Large intestine (tissue), 3 donors: ENCODE measurements at regions not wholly inside any gene's neighbourhood (a gene's known extent, or its start where the extent isn't known, plus 50 kb on each side); places are given as distances from the start of the nearest gene placed in this dataset.

Experiments
- DNase-seq, 2 donors: peaks; one replicate each; pipeline versions ENCODE4 v3.0.0 to v3.0.0-alpha.2; 2013
- H3K27ac ChIP-seq: one replicate; pipeline ENCODE4 v1.5.1; 2013; ENCODE audit warnings: low read length
- H3K27me3 ChIP-seq: 2 replicates; pipeline ENCODE4 v1.6.1; 2013; ENCODE audit warnings: low read length; ENCODE audit not compliant: control insufficient read depth, insufficient read depth
- H3K36me3 ChIP-seq: 2 replicates; pipeline ENCODE4 v1.6.1; 2013; ENCODE audit warnings: low read length; ENCODE audit not compliant: control insufficient read depth, insufficient read depth
- H3K4me1 ChIP-seq: one replicate; pipeline ENCODE4 v1.6.1; 2013; ENCODE audit warnings: low read length; ENCODE audit not compliant: control insufficient read depth, insufficient read depth
- H3K4me3 ChIP-seq: one replicate; pipeline ENCODE4 v1.5.1; 2013; ENCODE audit warnings: low read length
- H3K9me3 ChIP-seq: one replicate; pipeline ENCODE4 v1.6.1; 2013; ENCODE audit warnings: mild to moderate bottlenecking, low read depth, low read length, moderate library complexity; ENCODE audit not compliant: control insufficient read depth
- WGBS: methylation state at CpG from one replicate; pipeline ENCODE4 v1.1.5; 2013; ENCODE audit warnings: low lambda C conversion rate; ENCODE audit not compliant: insufficient coverage; 5-methylcytosine and 5-hydroxymethylcytosine counted together

GRCh38 chr1:94339206-94339927 is 78.8 kb upstream of the ABCD3 start:
- WGBS, result 88% methylated on average over 3 of the region's 8 CpGs

GRCh38 chr1:94336991-94337390 is 81.2 kb upstream of the ABCD3 start:
- Histone ChIP-seq H3K4me3 (no peak overlapping the region), H3K27ac (no peak overlapping the region), H3K27me3 (no peaks in the 10 kb centered on the region), H3K36me3 (no peaks in the 10 kb centered on the region), H3K4me1 (no peaks in the 10 kb centered on the region), H3K9me3 (no peaks in the 10 kb centered on the region)
- WGBS, result 100% methylated on average over 2 of the region's 4 CpGs
- no peak for DNase-seq

More at GRCh38 chr1:94339206-94339927, 78.8 kb upstream of the ABCD3 start:
- Histone ChIP-seq H3K4me1 (peaks cover 3% of the 10 kb centered on the region), H3K4me3 (no peak overlapping the region), H3K36me3 (no peaks in the 10 kb centered on the region), H3K9me3 (no peaks in the 10 kb centered on the region), H3K27ac (no peak overlapping the region), H3K27me3 (no peaks in the 10 kb centered on the region)
- no peak for DNase-seq

- peak; percentile 71 to 72 for DNase-seq
- Histone ChIP-seq H3K36me3 (no peaks in the 10 kb centered on the region), H3K4me3 (no peak overlapping the region), H3K4me1 (no peaks in the 10 kb centered on the region), H3K9me3 (no peaks in the 10 kb centered on the region), H3K27ac (no peak overlapping the region), H3K27me3 (no peaks in the 10 kb centered on the region)
- WGBS, result no CpG with 5 or more reads among the region's 6 CpGs
Observed at GRCh38 chr1:94335950-94336349, 82.2 kb upstream of the ABCD3 start.

GRCh38 chr1:94335447-94335846 is 82.7 kb upstream of the ABCD3 start:
- Histone ChIP-seq H3K9me3 (no peaks in the 10 kb centered on the region), H3K27me3 (no peaks in the 10 kb centered on the region), H3K4me1 (no peaks in the 10 kb centered on the region), H3K36me3 (no peaks in the 10 kb centered on the region), H3K4me3 (no peak overlapping the region), H3K27ac (no peak overlapping the region)
- WGBS, result no CpG with 5 or more reads among the region's 2 CpGs
- DNase-seq, result no peak

GRCh38 chr1:94334764-94335163 is 83.4 kb upstream of the ABCD3 start:
- no peak overlapping the region for H3K27ac ChIP-seq
- no peaks in the 10 kb centered on the region for H3K9me3 ChIP-seq
- no peaks in the 10 kb centered on the region for H3K36me3 ChIP-seq
- DNase-seq, result no peak
- no peak overlapping the region for H3K4me3 ChIP-seq
- no CpG with 5 or more reads among the region's 2 CpGs for WGBS
- no peaks in the 10 kb centered on the region for H3K27me3 ChIP-seq
- no peaks in the 10 kb centered on the region for H3K4me1 ChIP-seq

- no peak for DNase-seq
- H3K27ac ChIP-seq, result no peak overlapping the region
- no peaks in the 10 kb centered on the region for H3K4me1 ChIP-seq
- H3K4me3 ChIP-seq, result no peak overlapping the region
- no peaks in the 10 kb centered on the region for H3K36me3 ChIP-seq
- H3K9me3 ChIP-seq, result no peaks in the 10 kb centered on the region
- no peaks in the 10 kb centered on the region for H3K27me3 ChIP-seq
- WGBS, result no CpG with 5 or more reads among the region's 4 CpGs
Observed at GRCh38 chr1:94332952-94333351, 85.2 kb upstream of the ABCD3 start.

- Histone ChIP-seq H3K27ac (no peak overlapping the region), H3K4me1 (no peaks in the 10 kb centered on the region), H3K4me3 (no peak overlapping the region), H3K9me3 (no peaks in the 10 kb centered on the region), H3K27me3 (no peaks in the 10 kb centered on the region), H3K36me3 (no peaks in the 10 kb centered on the region)
- no peak for DNase-seq
Observed at GRCh38 chr1:94332516-94332915, 85.7 kb upstream of the ABCD3 start.

GRCh38 chr1:94329986-94330385 is 88.2 kb upstream of the ABCD3 start:
- no peaks in the 10 kb centered on the region for H3K36me3 ChIP-seq
- no peak overlapping the region for H3K4me3 ChIP-seq
- H3K27me3 ChIP-seq, result no peaks in the 10 kb centered on the region
- H3K9me3 ChIP-seq, result no peaks in the 10 kb centered on the region
- H3K27ac ChIP-seq, result no peak overlapping the region
- no peak for DNase-seq
- peaks cover 2% of the 10 kb centered on the region for H3K4me1 ChIP-seq
- WGBS, result no CpG with 5 or more reads among the region's 3 CpGs

GRCh38 chr1:94329276-94329675 is 88.9 kb upstream of the ABCD3 start:
- Histone ChIP-seq H3K36me3 (no peaks in the 10 kb centered on the region), H3K27me3 (no peaks in the 10 kb centered on the region), H3K27ac (no peak overlapping the region), H3K9me3 (no peaks in the 10 kb centered on the region), H3K4me3 (no peak overlapping the region), H3K4me1 (peaks cover 2% of the 10 kb centered on the region)
- DNase-seq, result no peak
- no CpG with 5 or more reads among the region's 4 CpGs for WGBS

- whole genome bisulfite sequencing, result no CpG with 5 or more reads among the region's 18 CpGs
- DNase-seq, result peak in 1 of 2 donors; percentile 17
- Histone ChIP-seq H3K36me3 (no peaks in the 10 kb centered on the region), H3K27me3 (no peaks in the 10 kb centered on the region), H3K4me3 (no peak overlapping the region), H3K27ac (no peak overlapping the region), H3K4me1 (peaks cover 2% of the 10 kb centered on the region), H3K9me3 (no peaks in the 10 kb centered on the region)
Observed at GRCh38 chr1:94327001-94327690, 89.8 kb upstream of the ARHGAP29 start.

- WGBS, result no CpG with 5 or more reads among the region's 4 CpGs
- H3K27me3 ChIP-seq, result no peaks in the 10 kb centered on the region
- H3K4me1 ChIP-seq, result peaks cover 2% of the 10 kb centered on the region
- DNase-seq, result no peak
- no peak overlapping the region for H3K27ac ChIP-seq
- no peaks in the 10 kb centered on the region for H3K36me3 ChIP-seq
- H3K9me3 ChIP-seq, result no peaks in the 10 kb centered on the region
- H3K4me3 ChIP-seq, result no peak overlapping the region
Observed at GRCh38 chr1:94326329-94326728, 88.9 kb upstream of the ARHGAP29 start.
